HG02885 (cell line): ENCODE measurements at regions not wholly inside any gene's neighbourhood (a gene's known extent, or its start where the extent isn't known, plus 50 kb on each side); places are given as distances from the start of the nearest gene placed in this dataset.
"Not testable (repeated sequence)": the region's sequence is repeated elsewhere in the genome, so short reads cannot be mapped to it uniquely, and the experiment has no call there.

Experiments used
- ATAC-seq: cut with Tn5 transposase; IDR thresholded peaks from one replicate; pipeline ENCODE4 v1.9.1; 2021; ENCODE audit warnings: mild to moderate bottlenecking; ENCODE audit not compliant: unreplicated experiment, poor library complexity

DNA sequence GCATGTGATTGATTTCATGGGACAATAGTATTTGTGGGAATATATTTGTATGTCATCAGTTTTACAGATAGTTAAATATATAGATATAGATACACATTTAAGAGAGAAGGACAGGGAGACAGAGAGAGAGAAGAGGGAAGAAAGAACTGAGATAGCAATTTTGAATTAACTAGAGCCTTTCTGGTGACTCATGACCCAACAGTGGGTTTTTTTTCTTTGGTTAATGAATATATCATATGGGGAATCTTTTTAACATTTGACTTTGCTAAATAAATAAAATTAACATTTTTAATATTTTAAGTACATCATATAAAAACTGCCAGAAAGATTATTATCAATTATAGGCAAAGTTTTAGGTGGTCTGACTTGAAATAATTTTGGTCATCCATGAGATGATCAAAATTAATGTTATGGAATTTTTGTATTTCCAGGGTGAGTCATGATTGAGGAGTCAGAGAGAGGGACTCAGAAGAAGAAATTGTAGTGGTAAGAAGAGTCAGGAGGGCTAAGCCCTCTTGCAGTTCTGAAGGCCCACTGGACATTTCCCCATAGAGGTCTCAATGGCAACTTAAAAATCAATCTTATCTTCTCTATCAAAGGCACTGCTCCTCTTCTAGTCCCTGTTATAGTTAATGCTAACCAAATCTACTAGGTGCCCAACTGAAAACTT, 508.1 kb upstream of the MAP3K7 start:
- ATAC-seq: no peak

DNA sequence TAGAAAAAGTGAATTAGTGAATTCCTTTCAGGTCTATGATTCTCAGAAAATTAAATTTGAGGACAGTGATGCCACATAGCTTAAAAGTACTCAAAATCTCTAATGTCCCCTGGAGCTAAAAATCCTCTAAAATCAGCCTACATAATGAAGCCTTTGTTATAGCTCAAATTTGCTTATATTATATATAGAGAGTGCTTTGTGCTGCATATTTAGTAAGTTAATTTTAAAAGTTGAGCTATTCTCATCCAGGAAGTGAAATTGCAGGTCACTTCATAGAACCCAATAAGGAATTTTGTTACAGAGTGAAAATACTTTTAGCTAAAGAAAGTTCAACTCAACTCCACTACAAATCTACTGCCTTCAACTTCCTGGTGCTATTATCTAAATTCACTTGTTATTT, 507.5 kb upstream of the MAP3K7 start:
- ATAC-seq: no peak

DNA sequence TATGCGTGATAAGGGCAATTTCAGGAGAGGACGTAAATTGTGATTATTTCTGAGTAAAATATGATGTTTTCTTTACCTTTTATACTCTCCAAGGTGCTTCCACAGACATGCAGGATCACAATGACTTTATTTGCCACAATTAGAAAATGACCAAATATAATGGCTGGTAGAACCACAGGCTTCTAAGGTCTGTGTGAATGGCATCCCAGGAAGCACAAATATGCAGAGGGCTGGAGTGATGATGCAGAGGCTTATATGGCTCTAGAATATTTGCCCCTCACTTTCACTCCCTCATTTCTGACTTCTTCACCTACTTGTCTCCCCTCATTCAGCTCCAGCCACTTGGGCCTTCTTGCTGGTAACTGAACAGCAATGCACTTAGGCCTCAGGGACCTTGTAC, 502.1 kb upstream of the MAP3K7 start:
- no peak for ATAC-seq

DNA sequence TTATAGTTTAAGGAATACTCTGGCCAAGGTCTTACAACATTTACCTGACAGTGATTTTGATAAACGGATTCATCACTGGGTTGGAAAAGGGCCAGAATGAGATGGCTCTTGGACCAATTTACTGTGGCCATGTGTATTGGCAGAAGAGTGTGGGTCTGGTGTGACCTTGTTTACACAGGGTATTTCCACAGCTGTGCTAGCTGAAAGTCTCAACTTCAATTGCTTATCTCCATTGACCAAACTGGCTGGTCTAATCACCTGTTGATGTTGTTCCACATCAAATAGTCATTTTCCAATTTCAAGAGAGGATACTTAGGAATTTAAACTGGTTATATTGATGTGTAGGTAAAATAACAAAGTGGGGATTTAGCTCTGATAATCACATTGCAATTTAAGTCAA, 501.6 kb upstream of the MAP3K7 start:
- no peak for ATAC-seq

DNA sequence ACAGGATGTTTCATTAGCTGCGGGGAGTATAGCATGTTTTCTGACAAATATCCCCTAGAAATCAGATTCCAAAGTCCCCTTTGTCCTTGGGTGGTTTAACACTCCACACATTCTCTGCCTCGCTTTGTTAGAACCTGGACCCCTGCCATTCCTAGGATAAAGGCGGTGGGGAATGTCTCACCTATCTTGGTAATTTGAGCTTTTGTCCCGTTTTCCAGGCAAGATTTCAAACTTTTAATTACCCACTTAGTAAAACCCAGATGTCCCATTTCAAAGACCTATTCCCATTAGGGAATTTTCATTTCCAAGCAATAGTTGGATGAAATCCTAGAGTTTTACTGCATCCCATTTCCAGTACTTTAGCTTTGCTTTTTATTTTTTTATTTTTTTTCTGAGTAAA, 501.0 kb upstream of the MAP3K7 start:
- ATAC-seq: no peak

DNA sequence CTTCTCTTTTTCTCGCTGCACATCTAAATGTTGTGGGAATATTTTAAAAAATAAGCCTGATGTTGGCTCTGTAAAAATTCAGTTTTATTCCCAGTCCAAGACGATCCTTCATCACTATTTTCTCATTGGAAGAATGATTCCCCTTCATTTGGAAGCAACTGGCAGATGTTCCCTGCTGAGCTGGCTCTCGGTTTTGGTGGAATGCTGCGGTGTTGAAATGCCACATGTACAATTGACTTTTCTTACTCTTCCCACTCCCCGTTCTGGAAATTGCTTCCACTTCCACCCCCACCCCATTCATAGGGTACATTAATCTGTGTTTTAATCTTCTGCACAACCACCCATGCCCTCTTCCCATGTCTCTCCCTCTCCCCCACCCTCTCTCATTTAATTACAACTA, 496.3 kb upstream of the MAP3K7 start:
- ATAC-seq: no peak

DNA sequence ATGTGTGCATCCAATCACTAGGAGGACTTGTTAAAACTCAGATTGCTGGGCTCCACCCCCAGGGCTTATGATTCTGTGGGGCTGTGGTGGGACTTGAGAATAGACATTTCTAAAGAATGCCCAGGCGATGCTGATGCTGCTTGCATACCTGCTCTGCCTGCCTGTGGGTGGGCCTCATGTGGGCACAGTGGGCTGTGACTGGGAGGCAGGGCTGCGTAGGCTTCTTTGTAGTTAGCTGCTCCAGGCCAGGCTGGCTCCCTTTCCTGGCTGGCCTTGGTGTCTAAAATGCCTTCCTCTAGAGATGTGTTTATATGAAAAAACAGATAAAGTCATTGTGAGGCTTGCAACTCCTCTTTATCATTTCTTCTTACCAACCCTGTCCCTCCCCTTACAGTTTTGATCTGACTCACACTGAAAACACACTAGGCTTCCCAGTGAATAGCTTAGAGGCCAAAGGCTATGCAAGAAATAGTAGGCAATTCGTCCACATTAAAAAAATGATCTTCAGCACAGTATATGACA, 495.5 kb upstream of the MAP3K7 start:
- ATAC-seq: no peak

DNA sequence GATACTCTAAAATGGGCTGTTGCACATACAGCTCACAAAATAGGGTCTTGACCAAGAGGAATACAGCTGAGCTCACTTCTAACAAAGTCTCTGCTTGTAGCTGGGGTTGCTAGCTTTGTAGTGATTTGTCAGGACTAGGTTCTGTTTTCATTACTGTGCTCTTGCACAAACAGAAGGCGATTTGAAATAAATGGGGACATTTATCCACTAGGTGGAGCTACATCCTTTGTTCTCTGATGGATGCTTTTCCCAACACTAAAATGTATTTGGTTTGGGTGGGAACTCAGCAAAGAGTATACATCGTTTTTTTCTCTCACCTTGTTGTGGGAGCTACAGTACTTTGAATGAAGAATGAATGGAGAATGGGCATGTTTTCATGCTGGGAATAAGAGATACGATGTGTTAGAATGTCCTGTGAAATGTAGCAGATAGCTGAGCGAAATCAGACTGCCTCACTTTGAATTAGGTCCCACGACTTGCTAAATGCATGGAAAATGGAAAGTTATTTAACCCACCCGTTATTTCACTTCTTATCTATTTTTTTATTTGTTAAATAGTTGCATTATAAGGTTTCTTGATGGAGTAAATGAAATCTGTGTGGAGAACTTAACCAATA, 494.7 kb upstream of the MAP3K7 start:
- ATAC-seq: peak; percentile 80

DNA sequence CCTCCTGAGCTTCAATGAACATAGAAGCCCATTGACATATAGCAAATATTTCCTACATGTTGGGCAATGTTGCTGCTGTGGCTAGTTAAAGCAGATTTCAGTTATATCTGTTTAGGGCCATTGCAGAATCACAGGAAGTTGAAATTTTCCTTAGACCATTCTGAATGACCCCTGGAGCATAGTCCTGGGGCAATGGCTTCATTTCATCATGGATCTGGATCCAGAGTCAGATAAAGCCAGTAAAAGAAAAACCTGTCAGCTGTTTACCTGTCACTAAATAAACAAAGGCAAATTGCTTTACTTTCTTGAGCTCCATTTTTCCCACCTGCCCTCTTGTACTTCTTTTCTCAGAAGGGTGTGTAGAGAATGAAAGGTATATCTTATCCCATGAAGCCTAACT, 494.0 kb upstream of the MAP3K7 start:
- no peak for ATAC-seq

DNA sequence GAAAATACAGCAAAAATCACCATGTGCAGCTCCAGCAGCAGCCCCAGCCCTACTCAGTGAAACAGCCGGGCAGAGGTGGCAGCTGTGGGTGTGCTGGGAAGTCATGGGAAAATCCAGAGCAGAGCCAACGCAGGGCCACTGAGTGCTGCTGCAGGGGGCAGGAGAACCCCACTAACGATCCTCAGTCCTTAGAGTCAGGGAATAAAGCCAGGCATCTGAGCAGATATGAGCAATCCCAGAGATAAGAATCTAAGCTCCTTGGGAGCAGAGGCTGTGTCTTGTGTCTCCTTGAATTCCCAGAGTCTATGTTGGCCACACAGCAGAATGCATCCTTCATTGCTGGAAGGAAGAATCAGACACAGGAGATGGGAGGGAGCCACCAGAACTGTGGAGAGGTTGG, 493.1 kb upstream of the MAP3K7 start:
- ATAC-seq: no peak

DNA sequence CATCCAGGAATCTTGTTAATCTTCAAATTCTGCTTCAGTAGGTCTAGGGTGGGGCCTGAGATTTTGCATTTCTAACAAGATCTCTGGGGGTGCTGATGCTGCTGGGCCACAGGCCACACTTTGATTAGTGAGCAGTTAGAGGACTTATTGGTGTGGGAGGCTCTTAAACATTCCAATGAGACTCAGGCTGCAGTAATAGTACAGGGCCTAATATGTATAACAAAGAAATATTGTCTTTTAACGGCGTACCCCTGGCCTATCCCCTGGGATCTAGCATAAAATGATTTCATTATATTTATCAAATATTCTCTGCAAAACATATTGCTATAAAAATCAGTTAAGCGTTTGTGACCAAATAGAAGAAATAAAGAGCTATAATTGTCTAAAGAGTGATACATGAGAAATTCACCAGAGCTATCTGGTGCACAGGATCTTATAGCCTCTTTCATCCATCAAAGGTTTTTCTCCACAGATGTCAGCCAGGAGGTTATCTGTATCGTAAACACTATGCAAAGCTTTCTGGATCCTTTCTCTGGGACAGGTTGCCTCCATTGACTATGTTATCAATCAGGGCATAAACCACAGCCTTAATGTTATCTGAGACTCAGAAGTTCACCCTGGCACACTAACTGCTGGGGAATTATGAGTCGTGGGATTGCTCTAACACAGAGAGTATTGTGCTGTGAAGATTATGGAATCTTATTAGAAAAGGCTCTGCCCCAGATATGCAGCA, 488.5 kb upstream of the MAP3K7 start:
- ATAC-seq: no peak

DNA sequence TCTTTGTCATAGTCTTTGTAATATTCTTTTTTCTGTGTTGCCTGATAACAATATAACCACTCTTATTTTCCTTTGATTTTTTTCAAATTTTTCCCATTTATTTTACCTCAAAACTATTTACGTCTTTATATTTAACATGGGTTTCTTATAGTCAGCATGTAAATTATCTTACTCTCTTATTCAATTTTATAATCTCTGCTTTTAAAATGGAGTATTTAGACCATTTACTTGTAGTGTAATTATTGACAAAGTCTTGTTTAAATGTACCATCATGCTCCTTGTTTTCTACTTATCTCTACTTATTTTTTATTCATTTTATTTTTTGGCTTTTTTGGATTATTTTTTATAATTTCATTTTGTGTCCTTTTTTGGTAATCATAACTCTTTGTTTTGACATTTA, 476.5 kb upstream of the MAP3K7 start:
- ATAC-seq: no peak

DNA sequence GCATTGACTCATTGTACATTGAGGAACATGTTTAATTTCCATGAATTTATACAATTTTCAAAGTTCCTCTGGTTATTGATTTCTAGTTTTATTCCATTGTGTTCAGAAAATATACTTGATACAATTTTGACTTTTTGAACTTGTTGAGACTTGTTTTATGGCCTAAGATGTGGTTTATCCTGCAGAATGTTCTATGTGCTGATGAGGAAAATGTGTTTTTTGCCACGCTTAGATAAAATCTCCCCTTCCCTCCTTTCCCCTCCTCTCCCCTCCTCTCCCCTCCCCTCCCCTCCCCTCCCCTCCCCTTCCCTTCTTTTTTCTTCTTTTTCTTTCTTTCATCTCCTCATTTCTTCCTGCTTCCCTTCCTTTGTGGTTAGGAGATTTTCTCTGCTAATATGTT, 470.8 kb upstream of the MAP3K7 start:
- no peak for ATAC-seq

DNA sequence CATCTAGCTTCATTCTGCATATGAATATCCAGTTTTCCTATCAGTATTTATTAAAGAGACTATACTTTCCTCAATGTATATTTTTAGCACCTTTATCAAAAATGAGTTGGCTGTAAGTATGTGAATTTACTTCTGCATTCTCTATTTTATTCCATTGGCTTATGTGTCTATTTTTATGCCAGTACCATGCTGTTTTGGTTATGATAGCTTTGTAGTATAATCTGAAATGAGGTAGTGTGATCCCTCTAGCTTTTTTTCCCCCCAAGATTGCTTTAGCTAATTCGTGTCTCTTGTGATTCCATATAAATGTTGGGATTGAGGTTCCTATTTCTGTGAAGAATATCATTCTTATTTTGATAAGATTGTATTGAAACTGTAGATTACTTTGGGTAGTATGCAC, 469.1 kb upstream of the MAP3K7 start:
- no peak for ATAC-seq

DNA sequence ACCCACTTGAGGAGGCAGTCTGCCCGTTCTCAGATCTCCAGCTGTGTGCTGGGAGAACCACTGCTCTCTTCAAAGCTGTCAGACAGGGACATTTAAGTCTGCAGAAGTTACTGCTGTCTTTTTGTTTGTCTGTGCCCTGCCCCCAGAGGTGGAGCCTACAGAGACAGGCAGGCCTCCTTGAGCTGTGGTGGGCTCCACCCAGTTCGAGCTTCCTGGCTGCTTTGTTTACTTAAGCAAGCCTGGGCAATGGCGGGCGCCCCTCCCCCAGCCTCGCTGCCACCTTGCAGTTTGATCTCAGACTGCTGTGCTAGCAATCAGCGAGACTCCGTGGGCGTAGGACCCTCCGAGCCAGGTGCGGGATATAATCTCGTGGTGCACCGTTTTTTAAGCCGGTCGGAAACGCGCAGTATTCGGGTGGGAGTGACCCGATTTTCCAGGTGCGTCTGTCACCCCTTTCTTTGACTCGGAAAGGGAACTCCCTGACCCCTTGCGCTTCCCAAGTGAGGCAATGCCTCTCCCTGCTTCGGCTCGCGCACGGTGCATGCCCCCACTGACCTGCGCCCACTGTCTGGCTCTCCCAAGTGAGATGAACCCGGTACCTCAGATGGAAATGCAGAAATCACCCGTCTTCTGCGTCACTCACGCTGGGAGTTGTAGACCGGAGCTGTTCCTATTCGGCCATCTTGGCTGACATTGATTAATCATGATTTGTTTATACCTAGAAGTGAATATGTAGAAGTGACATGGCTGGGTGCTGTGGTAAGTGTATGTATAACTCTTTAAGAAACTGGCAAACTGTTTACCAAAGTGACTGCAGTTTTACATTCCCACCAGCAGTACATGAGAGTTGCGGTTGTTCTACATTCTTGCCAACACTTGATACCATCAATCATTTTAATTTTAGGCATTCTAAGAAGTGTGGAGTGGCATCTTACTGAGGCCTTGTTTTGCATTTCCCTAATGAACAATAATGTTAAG, 465.9 kb upstream of the MAP3K7 start:
- ATAC-seq: not testable (repeated sequence)

DNA sequence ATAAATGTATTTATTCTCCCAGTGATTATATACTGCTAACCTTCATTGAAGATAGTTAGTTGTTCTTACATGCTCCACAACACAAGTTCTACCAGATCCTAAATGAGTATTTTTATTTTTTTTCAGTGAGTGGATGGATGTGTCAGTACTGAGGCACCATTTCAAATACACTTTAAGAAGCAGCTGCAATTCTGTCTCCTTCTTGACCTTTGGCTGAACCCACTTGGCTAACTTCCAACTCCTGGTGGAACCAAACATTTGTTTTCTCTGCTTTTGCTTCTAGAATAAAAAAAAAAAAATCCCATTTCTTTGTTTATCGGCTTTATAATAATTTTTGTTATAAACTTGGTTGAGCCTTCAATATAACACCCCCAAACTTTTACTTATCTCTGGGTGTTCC, 458.3 kb upstream of the MAP3K7 start:
- no peak for ATAC-seq

DNA sequence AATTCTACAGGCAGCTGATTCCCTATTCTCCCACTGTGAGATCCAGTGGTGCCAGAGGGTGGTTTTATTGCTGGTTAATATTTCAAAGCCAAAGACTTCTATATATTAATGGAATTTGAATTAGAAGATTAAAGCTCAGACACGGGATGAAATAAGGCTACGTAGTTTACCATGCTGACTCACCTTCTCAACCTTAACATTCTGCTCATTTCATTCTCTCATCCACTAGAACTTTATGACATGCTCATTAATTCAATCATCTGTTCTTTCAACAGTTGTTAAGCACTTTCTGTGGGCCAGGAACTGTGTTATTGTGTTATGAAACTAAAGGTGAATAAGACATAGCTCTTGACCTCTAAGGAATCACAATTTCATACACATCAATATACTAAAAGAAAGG, 456.9 kb upstream of the MAP3K7 start:
- no peak for ATAC-seq

DNA sequence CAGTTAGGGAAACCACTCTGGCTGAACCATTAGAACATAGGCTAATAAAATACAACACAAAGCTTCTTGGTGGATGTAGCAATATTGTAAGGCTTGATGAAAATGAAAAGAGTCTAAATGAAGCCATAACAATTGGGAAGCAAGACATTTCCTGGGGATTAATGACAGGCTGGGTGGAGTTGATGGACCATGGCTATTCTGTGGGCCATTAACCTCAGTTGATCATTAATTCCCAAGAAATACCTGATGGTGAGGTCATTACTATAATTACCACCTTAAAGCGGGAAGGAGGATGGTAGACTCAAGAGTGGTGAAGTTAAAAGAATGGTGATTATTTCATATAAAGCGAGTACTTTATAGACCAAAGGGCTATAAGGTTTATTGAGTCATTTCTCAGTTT, 455.8 kb upstream of the MAP3K7 start:
- no peak for ATAC-seq

DNA sequence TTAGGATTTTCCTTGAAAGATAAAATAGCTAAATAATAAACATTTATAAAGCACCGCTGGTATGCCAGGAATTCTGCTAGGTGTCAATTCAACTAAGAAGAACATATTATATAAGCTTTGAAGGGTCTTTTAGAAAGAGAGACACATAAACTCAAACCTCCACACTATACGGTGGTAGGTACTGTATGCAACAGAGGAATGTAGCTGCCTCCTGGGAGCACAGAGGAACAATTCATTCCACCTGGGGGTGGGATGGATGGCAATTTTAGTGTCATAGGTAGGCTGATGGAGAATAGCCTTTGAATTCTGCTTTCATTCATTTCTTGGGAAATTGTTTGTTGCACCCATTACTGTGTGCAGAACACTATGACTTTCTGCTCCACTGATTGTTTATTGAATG, 447.1 kb upstream of the MAP3K7 start:
- no peak for ATAC-seq

DNA sequence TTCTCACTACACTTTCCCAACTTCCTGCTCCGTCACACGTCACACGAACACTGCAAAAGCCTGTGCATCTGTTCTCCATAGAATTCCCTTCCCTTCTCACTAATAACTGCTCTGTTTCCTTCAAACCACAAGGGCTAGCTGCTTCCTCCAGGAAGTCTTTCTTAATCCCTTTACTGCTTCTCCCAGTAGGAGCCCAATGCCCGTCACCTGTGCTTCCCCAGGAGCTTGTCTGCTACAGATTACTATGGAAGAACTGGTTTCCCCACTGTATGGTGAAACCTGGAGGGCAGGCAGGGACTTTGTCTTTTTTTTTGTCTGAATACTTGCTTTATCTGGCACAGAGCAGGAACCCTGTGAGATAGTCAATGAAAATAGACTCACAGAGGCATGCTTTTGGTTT, 444.7 kb upstream of the MAP3K7 start:
- no peak for ATAC-seq
